C1 segment of cervical spinal cord (tissue), 14 donors: ENCODE measurements at regions not wholly inside any gene's neighbourhood (a gene's known extent, or its start where the extent isn't known, plus 50 kb on each side); places are given as distances from the start of the nearest gene placed in this dataset.
A peak's percentile ranks its signal among the peaks of the same experiment; 100 is the strongest.

ENCODE experiments used
- DNase-seq, 14 donors: peaks; one replicate each; lab custom pipeline; 2025; lab: John Stamatoyannopoulos, UW

DNA sequence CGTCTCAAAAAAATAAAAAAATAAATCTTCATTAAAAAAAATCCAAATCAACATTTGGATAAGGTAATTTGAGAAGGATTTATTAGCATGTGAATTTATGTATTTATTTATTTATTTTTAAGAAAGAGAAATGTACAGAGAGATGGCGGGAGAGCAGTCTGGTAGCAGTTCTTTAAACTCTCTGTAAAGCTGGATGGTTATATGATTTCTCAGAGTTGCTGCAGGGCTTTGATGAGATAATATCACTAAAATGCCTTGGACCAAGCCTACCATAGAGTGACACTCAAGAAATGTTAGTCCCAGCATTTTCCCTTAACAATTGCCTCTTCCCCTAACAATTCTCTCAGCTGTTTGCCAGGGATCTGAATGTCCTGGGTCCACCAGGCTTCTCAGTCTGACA, 103.4 kb upstream of the LNX1 start:
- no peak for DNase-seq

GRCh38 chr4:53693909-53694308, 102.6 kb upstream of the LNX1 start:
- no peak for DNase-seq

DNA sequence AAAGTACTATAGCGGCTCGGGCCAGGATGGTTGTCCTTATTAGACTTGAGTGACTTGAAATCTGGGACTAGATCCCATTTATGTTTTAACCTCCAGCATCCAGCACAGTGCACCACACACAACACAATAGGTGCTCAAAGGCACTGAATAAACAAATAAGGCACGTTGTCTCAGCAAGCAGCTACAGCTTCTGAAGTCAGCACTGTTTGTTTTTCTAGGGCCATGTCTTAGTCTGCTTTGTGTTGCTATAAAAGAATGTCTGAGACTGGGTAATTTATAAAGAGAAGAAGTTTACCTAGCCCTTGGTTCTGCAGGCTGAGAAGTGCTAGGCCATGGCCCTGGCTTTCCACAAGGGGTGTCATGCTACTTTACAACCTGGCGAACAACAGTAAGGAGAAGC, 102.1 kb upstream of the LNX1 start:
- DNase-seq: no peak

GRCh38 chr4:53688186-53688790, 97.0 kb upstream of the LNX1 start:
- no peak for DNase-seq

DNA sequence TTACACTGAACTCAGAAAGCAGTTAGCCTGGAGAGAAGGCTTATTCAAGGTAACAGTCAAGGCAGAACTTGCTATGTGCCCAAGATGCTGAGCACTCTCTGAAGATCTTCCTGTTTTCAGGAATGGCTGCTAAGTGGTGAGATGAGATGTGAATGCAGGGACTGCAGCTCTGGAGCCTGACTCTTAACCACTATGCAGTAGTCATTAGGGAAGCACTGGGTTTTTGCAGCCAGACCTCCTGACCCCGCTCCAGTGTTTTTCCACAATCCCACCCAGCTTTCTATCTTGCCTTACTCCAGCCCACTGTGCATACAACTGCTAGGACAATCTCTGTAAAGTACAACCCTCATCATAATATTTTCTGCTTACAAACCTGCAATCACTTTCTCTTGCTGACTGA, 95.2 kb upstream of the LNX1 start:
- DNase-seq: no peak

- DNase-seq: no peak
Observed at GRCh38 chr4:53684136-53685130, 93.1 kb upstream of the LNX1 start.

- no peak for DNase-seq
Observed at GRCh38 chr4:53682908-53683307, 91.6 kb upstream of the LNX1 start.

DNA sequence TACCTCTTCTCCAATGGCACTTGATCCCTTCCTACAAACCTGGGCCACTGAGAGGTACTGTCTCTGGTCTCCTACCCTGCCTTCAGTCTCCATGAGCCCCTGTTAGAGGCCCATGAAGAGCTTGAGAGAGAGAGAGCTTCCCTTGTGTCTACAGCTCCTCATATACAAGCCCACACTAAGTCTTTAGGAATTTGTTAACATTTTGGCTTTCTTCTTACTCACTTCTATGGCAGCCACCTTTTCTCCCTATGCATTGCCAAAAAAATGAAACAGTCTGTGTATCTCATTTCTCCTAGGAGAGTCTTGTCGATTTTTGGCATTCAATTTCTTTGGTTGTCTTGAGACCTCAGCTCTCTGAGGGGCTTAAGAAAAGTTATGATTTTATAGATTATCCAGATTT, 90.9 kb upstream of the LNX1 start:
- DNase-seq: no peak

DNA sequence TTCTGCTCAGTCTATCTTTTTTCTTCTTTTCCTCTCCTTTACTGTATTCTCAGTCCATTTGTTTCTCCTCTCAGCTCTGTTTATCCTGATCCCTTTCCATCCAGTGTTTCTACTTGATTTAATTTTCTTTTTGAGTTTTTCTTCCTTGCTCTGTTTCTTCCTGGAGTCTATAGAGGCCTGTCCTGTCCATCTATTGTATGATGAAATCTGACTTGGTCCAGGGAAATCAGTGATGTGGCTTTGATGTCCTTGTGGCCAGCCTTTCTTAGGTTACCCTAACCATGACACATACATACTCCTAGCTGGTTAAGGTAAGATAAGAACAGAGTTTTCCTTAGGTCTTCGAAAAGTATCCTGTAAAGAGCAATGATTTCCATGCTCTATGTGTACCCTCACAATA, 89.3 kb upstream of the LNX1 start:
- DNase-seq: no peak

DNA sequence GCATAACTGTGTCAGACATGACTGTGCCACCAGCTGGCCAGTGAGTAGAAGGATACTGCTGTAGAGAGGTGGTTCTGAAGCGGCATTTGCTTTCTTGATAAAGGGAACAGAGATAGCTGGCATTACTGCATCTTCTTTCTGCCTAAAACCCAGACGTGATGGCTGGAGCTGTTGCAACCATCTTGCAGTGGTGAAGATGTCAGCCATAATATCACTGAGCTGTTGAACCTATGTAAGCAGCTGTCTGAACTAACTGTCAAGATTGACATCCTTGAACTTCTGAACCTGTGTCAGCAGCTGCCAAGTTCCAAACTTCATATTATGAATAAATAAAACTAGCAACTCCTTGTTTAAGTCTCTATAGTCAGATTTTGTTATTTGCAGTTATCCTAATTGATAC, 88.9 kb upstream of the LNX1 start:
- DNase-seq: no peak

GRCh38 chr4:53676402-53676871, 85.2 kb upstream of the LNX1 start:
- no peak for DNase-seq

DNA sequence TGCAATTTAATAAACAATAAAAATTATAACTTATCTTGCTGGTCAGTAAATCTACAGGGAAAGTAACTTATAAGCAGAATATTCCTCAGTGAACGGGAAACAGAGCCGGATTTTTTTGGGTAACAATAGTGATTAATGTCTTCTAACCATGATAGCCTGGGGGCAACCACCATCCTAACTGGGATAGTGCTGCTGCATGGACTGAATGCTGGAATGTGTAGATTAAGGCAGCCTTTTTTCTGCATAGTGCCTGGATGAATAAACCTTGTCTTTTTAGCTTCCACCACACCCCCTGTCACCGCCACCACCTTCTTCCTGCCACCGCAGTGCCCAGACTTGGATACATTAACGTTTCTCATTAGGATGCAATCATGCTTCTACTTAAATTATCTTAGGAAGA, 83.6 kb upstream of the LNX1 start:
- no peak for DNase-seq

GRCh38 chr4:53672873-53673272, 81.6 kb upstream of the LNX1 start:
- DNase-seq: no peak

DNA sequence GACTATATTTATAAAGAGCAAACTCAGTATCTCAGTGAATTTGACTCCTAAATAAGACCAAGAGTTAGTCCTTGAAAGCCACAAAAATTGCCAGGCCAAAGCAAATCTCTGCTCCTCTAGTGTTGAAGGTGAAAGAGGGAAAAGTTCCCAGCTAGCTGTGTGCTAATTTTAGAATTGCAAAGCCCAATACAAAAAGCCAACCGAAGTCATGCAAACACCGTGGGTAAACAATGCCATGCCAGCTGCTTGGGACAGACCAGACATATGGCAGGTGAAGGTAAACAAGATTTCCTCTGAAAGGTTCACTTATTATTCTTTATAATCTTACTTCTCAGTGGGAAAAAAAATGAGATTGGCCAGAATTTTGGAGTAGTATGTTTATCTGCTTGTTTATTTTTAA, 80.5 kb upstream of the LNX1 start:
- DNase-seq: no peak

GRCh38 chr4:53659737-53660136, 68.5 kb upstream of the LNX1 start:
- DNase-seq: no peak

DNA sequence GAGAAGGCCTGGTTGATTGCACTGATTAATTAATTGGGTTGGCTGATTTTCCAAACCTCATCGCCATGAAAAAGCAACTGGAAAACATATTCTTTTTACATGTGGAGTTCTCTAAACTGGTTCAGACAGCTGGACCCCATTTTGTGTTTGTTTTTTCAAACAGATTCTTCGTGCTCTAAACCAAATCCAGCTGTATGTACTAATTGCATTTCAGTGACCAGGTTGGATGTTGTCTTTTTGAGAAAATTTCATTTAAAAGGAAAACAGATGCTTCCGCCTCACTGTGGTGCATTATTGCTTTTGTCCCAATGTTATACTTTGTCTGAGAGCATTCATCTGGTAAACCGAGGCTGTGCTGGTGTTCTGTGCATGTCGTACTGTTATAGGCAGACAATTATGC, 67.8 kb upstream of the LNX1 start:
- no peak for DNase-seq

DNA sequence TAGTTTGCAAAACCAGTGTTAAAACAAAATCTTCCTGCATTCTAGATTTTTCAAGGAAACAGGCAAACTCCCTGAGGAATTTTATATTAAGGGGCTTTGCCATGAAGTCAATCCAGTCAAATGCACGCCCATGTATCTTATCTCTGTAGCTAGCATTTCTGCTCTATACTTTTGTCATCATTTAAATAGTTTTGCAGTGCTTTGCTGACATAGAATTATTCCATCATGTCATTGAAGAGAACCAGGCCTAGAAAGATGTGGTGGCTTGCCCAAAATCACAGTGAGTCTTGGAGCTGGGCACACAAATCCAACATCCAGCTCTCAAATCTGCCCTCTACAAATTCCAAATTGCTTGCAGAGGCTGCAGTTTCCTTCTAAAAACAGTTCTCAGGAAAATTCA, 66.7 kb upstream of the LNX1 start:
- DNase-seq: no peak

DNA sequence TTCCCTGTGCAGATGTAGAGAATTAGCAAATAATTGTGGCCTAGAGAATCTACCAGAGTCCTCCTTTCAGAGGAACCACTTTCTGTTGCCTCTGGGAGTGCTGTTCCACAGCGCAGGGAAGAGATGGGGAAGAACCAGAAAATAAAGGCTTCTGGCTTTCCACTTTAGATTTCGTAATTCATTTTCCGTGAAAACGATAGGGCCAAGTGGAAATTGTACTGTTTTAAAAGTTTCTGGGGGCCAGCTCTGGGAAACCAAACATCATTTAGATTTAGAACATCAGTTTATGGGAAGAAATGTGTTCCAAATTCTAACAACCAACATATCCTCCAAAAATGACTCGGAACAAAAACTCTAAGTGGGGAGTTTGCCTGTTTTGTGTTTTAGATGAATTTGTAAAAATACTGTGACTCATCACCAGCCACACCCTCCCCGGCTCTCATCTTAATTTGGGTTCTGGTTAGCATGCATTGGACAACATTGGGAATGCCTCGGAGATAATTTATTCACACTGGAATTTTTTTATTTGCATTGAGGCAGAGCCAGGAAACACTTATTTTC, 65.2 kb upstream of the LNX1 start:
- no peak for DNase-seq

GRCh38 chr4:53654300-53654758, 63.0 kb upstream of the LNX1 start:
- DNase-seq: no peak

GRCh38 chr4:53653484-53654053, 62.3 kb upstream of the LNX1 start:
- DNase-seq: peak in 1 of 14 donors; percentile 3

DNA sequence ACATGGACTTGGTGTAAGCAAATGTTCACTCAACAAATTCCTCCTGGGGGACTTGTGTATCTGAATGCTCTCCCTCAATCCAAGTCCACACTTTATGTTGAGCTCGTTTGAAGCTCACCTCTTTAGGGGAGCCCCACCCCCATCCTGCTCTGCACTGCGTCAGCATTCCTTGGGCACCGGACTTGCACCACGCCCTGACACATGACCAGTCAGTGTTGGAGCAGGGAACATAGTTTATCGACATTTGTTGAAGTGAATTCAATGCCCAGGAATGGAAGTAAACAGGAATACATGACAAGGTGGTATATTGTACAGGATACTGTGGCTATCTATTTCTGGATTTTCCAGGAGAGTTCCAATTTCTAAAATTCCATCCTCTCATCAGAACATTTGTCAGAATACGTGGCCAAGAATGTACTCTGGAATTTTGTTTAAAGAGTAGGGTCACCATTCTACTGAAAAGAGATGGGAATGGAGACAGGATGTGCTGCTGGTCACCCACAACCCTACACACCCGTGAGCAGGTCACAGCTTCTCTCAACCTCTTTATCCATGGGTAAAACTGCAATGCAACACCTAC, 60.0 kb upstream of the LNX1 start:
- no peak for DNase-seq

DNA sequence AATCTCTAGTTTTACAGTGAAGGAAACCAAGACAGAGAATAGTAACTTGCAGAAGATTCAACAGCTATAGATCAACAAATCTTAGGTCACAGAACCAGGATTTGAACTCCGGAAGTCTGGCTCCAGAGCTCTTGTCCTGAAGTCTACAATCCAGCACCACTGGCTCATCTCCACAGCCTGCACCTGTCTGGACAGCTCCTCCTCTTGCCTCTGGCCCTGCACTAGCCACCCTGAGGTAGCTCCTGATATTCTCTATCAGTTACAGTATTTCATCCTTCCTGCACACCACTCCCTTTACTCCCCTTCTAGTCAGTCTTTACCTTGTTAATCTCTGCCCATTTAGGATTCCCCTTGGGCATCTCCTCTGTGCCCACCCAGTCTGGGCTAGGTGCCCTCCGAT, 58.1 kb upstream of the LNX1 start:
- DNase-seq: no peak
